WTC11 (cell line): ENCODE measurements at regions not wholly inside any gene's neighbourhood (a gene's known extent, or its start where the extent isn't known, plus 50 kb on each side); places are given as distances from the start of the nearest gene placed in this dataset.

ENCODE experiments used
- ATAC-seq: fragments of 200-7000 bp; cut with Tn5 transposase; 2 replicates; pipeline ENCODE4 v1.10.0; 2021; ENCODE audit warnings: mild to moderate bottlenecking, moderate library complexity
- CTCF ChIA-PET: fragments of 300-600 bp; sonication (Branson Sonifier 250); formaldehyde crosslinking; loops from one replicate; lab custom pipeline; 2021; ENCODE audit warnings: antibody characterized with exemption; lab: Charles Lee
- POLR2A ChIA-PET: fragments of 350-600 bp; sonication (Branson Sonifier 250); formaldehyde crosslinking; loops from one replicate; lab custom pipeline; 2021; ENCODE audit warnings: antibody characterized with exemption; lab: Charles Lee
- DNase-seq: peaks from one replicate; pipeline ENCODE4 v3.0.0; 2021; ENCODE audit warnings: low spot score
- H3K27ac Mint-ChIP-seq: 2 replicates; pipeline ENCODE4 v1.8.0; 2021; ENCODE audit warnings: mixed read lengths
- H3K27me3 Mint-ChIP-seq: 2 replicates; pipeline ENCODE4 v1.8.0; 2021; ENCODE audit warnings: low read depth, mild to moderate bottlenecking, moderate library complexity, mixed read lengths
- H3K36me3 Mint-ChIP-seq: 2 replicates; pipeline ENCODE4 v1.8.0; 2021; ENCODE audit warnings: mixed read lengths
- H3K4me1 Mint-ChIP-seq: 2 replicates; pipeline ENCODE4 v1.8.0; 2022; ENCODE audit warnings: mixed read lengths
- H3K4me3 Mint-ChIP-seq: 2 replicates; pipeline ENCODE4 v1.8.0; 2021; ENCODE audit warnings: mild to moderate bottlenecking, moderate library complexity, mixed read lengths
- H3K9me3 Mint-ChIP-seq: 2 replicates; pipeline ENCODE4 v1.8.0; 2021; ENCODE audit warnings: mixed read lengths
- JUN ChIP-seq: sonication (generic); formaldehyde crosslinking; IDR thresholded peaks from 2 replicates; pipeline ENCODE4 v1.8.0; 2023; ENCODE audit warnings: mild to moderate bottlenecking, missing genetic modification reagents
- MXD4 ChIP-seq: fragments of 250-450 bp; sonication (Bioruptor Pico); IDR thresholded peaks from 2 replicates; pipeline ENCODE4 v1.8.0; 2021; ENCODE audit warnings: mild to moderate bottlenecking, moderate library complexity, borderline replicate concordance
- NFYB ChIP-seq: sonication (generic); formaldehyde crosslinking; conservative IDR thresholded peaks from 2 replicates; pipeline ENCODE4 v1.8.0; 2022; ENCODE audit warnings: low read depth, missing genetic modification reagents
- SMAD3 ChIP-seq: sonication (generic); formaldehyde crosslinking; IDR thresholded peaks from 2 replicates; pipeline ENCODE4 v1.8.0; 2022; ENCODE audit warnings: missing genetic modification reagents, mild to moderate bottlenecking, borderline replicate concordance
- SP1 ChIP-seq: sonication (generic); formaldehyde crosslinking; conservative IDR thresholded peaks from 2 replicates; pipeline ENCODE4 v1.8.1; 2022; ENCODE audit warnings: missing genetic modification reagents
- TCF7 ChIP-seq: sonication (generic); formaldehyde crosslinking; IDR thresholded peaks from 2 replicates; pipeline ENCODE4 v1.8.0; 2022; ENCODE audit warnings: mild to moderate bottlenecking, low read depth, missing genetic modification reagents, moderate library complexity
- TP53 ChIP-seq: sonication (generic); formaldehyde crosslinking; IDR thresholded peaks from 2 replicates; pipeline ENCODE4 v1.8.1; 2023; ENCODE audit warnings: mild to moderate bottlenecking, missing genetic modification reagents
- ZMAT4 ChIP-seq: fragments of 250-450 bp; sonication (Bioruptor Pico); IDR thresholded peaks from 2 replicates; pipeline ENCODE4 v1.9.0; 2021; ENCODE audit warnings: mild to moderate bottlenecking
- ZSCAN18 ChIP-seq: fragments of 250-450 bp; sonication (Bioruptor Pico); IDR thresholded peaks from 2 replicates; pipeline ENCODE4 v2.1.2; 2022; ENCODE audit warnings: mild to moderate bottlenecking, moderate library complexity
- TF ChIP-seq, protein P1 (sequence below): sonication (generic); formaldehyde crosslinking; IDR thresholded peaks from 2 replicates; pipeline ENCODE4 v1.8.0; 2022; ENCODE audit warnings: mild to moderate bottlenecking, missing genetic modification reagents
- TF ChIP-seq, protein P2 (sequence below): sonication (generic); formaldehyde crosslinking; IDR thresholded peaks from 2 replicates; pipeline ENCODE4 v1.8.0; 2023; ENCODE audit warnings: missing genetic modification reagents, mild to moderate bottlenecking, borderline replicate concordance
- TF ChIP-seq, protein P3 (sequence below): sonication (generic); formaldehyde crosslinking; conservative IDR thresholded peaks from 2 replicates; pipeline ENCODE4 v1.8.1; 2023; ENCODE audit warnings: mild to moderate bottlenecking, low read depth, missing genetic modification reagents, moderate library complexity

DNA sequence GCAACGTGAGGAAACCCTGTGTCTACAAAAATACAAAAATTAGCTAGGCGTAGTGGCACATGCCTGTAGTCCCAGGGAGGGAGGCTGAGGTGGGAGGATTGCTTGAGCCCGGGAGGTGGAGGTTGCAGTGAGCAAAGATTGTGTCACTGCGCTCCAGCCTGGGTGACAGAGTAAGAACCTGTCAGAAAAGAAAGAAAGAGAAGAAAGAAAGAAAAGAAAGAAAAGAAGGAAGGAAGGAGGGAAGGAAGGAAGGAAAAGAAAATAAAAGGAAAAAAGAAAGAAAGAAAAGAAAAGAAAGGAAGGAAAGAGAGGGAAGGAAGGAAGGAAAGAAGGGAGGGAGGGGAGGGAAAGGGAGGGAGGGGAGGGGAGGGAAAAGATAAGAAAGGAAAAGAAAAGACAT, 89.9 kb upstream of the HPCAL1 start:
- no peak overlapping the region for H3K4me3 Mint-ChIP-seq
- no peaks in the 10 kb centered on the region for H3K36me3 Mint-ChIP-seq
- no peak for DNase-seq
- H3K27ac Mint-ChIP-seq = no peak overlapping the region
- ChIA-PET CTCF (interaction anchor here (0.7 to 1.3 kb wide), 2 partner anchors 27 to 71 kb away, joined by 3 read pairs; no protein-coding TSS in a partner anchor), POLR2A (no interaction called here)
- peaks cover 15% of the 10 kb centered on the region for H3K4me1 Mint-ChIP-seq
- no peaks in the 10 kb centered on the region for H3K27me3 Mint-ChIP-seq
- H3K9me3 Mint-ChIP-seq = no peaks in the 10 kb centered on the region
- TF ChIP-seq, protein P1, sequence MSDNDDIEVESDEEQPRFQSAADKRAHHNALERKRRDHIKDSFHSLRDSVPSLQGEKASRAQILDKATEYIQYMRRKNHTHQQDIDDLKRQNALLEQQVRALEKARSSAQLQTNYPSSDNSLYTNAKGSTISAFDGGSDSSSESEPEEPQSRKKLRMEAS (CRISPR knock-in tag) = no peak
- no peak for TF ChIP-seq TCF7 (CRISPR knock-in tag)
- TF ChIP-seq ZMAT4 (CRISPR knock-in tag) = no peak
- TF ChIP-seq JUN = no peak
- no peak for TF ChIP-seq SP1 (CRISPR knock-in tag)
- TF ChIP-seq TP53 (CRISPR knock-in tag) = no peak
- ATAC-seq = no peak

DNA sequence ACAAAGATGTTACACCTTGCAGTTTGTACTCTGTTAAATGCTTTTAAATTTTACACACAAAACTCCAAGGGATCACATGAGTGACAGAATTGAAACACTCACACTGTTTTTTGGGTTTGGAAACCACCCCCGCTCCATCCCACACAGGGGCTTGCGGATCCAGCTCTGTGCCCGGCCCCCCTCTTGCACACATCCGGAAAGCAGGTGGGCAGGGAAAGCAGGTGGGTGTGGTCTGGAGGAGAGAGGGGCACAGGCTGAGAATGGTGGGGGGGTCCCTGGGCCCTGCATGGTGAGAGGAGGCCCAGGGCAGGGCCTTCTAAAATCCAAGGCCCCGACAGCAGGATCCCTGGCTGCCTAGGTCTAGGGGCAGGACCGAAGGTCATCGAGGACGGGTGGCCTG, 88.5 kb upstream of the HPCAL1 start:
- H3K36me3 Mint-ChIP-seq = no peaks in the 10 kb centered on the region
- peaks cover 15% of the 10 kb centered on the region for H3K4me1 Mint-ChIP-seq
- H3K4me3 Mint-ChIP-seq = no peak overlapping the region
- no peak for ATAC-seq
- DNase-seq = no peak
- ChIA-PET CTCF (no interaction called here), POLR2A (no interaction called here)
- no peaks in the 10 kb centered on the region for H3K27me3 Mint-ChIP-seq
- peak overlapping the region; percentile 8; the same call in 1 of the 2 replicates for H3K27ac Mint-ChIP-seq
- no peaks in the 10 kb centered on the region for H3K9me3 Mint-ChIP-seq
- TF ChIP-seq MXD4 (no peak), ZSCAN18 (CRISPR knock-in tag) (no peak), JUN (no peak), SMAD3 (CRISPR knock-in tag) (no peak), NFYB (no peak)
- TF ChIP-seq, protein P2, sequence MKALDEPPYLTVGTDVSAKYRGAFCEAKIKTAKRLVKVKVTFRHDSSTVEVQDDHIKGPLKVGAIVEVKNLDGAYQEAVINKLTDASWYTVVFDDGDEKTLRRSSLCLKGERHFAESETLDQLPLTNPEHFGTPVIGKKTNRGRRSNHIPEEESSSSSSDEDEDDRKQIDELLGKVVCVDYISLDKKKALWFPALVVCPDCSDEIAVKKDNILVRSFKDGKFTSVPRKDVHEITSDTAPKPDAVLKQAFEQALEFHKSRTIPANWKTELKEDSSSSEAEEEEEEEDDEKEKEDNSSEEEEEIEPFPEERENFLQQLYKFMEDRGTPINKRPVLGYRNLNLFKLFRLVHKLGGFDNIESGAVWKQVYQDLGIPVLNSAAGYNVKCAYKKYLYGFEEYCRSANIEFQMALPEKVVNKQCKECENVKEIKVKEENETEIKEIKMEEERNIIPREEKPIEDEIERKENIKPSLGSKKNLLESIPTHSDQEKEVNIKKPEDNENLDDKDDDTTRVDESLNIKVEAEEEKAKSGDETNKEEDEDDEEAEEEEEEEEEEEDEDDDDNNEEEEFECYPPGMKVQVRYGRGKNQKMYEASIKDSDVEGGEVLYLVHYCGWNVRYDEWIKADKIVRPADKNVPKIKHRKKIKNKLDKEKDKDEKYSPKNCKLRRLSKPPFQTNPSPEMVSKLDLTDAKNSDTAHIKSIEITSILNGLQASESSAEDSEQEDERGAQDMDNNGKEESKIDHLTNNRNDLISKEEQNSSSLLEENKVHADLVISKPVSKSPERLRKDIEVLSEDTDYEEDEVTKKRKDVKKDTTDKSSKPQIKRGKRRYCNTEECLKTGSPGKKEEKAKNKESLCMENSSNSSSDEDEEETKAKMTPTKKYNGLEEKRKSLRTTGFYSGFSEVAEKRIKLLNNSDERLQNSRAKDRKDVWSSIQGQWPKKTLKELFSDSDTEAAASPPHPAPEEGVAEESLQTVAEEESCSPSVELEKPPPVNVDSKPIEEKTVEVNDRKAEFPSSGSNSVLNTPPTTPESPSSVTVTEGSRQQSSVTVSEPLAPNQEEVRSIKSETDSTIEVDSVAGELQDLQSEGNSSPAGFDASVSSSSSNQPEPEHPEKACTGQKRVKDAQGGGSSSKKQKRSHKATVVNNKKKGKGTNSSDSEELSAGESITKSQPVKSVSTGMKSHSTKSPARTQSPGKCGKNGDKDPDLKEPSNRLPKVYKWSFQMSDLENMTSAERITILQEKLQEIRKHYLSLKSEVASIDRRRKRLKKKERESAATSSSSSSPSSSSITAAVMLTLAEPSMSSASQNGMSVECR (CRISPR knock-in tag) = no peak
- TF ChIP-seq, protein P3, sequence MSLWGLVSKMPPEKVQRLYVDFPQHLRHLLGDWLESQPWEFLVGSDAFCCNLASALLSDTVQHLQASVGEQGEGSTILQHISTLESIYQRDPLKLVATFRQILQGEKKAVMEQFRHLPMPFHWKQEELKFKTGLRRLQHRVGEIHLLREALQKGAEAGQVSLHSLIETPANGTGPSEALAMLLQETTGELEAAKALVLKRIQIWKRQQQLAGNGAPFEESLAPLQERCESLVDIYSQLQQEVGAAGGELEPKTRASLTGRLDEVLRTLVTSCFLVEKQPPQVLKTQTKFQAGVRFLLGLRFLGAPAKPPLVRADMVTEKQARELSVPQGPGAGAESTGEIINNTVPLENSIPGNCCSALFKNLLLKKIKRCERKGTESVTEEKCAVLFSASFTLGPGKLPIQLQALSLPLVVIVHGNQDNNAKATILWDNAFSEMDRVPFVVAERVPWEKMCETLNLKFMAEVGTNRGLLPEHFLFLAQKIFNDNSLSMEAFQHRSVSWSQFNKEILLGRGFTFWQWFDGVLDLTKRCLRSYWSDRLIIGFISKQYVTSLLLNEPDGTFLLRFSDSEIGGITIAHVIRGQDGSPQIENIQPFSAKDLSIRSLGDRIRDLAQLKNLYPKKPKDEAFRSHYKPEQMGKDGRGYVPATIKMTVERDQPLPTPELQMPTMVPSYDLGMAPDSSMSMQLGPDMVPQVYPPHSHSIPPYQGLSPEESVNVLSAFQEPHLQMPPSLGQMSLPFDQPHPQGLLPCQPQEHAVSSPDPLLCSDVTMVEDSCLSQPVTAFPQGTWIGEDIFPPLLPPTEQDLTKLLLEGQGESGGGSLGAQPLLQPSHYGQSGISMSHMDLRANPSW (CRISPR knock-in tag) = no peak

- H3K27ac Mint-ChIP-seq = no peak overlapping the region; the same call in 1 of the 2 replicates
- TF ChIP-seq TP53 (CRISPR knock-in tag) = no peak
- TF ChIP-seq NFYB = no peak
- POLR2A ChIA-PET = no interaction called here
- no peaks in the 10 kb centered on the region for H3K36me3 Mint-ChIP-seq
- no peak for ATAC-seq
- DNase-seq = no peak
- H3K27me3 Mint-ChIP-seq = no peaks in the 10 kb centered on the region
- CTCF ChIA-PET = interaction anchor here (0.9 kb wide), 1 partner anchor 86 kb away, joined by 3 read pairs; no protein-coding TSS in a partner anchor
- H3K9me3 Mint-ChIP-seq = no peaks in the 10 kb centered on the region
- peaks cover 15% of the 10 kb centered on the region for H3K4me1 Mint-ChIP-seq
- no peak overlapping the region for H3K4me3 Mint-ChIP-seq
These were observed 87.2 kb upstream of the HPCAL1 start for GRCh38 chr2:10215393-10215935.
